ENCODE measurements at regions not wholly inside any gene's neighbourhood (a gene's known extent, or its start where the extent isn't known, plus 50 kb on each side); places are given as distances from the start of the nearest gene placed in this dataset.

GRCh38 chr9:83132768-83133167 is 69.8 kb upstream of the RASEF start:
- H3K56ac ChIP-seq (ENCODE audit: insufficient read length, low read depth, low read length), result no peak overlapping the region
- H3K4me3 Mint-ChIP-seq, result no peak overlapping the region
- H2AK5ac ChIP-seq (ENCODE audit: insufficient read length, low read length), result no peak overlapping the region
- no peaks in the 10 kb centered on the region for H4K20me1 ChIP-seq (ENCODE audit: control insufficient read depth, insufficient read depth, insufficient read length)
- H3K36me3 Mint-ChIP-seq (ENCODE audit: insufficient read depth in 1 of 3, low read depth in 3 of 3), result peaks cover 2 to 8% (median 6%) of the 10 kb centered on the region in 3 experiments; a peak in 6 of 7 replicates
- H3K9me3 ChIP-seq (ENCODE audit: control insufficient read depth, low read depth, low read length), result no peaks in the 10 kb centered on the region
- no peak overlapping the region for H2BK120ac ChIP-seq (ENCODE audit: low read depth, low read length, poor library complexity, severe bottlenecking)
- no peak overlapping the region for H3K23ac ChIP-seq (ENCODE audit: insufficient read length, low read depth, low read length)
- no peaks in the 10 kb centered on the region for H3K23me2 ChIP-seq (ENCODE audit: insufficient read length, low read depth, low read length, poor library complexity, severe bottlenecking)
- H2BK5ac ChIP-seq (ENCODE audit: insufficient read length, low read length), result no peak overlapping the region
- no peaks in the 10 kb centered on the region; the same call in 1 of the 2 replicates for H3K27me3 Mint-ChIP-seq (ENCODE audit: low read depth)
- no peak overlapping the region for H2BK15ac ChIP-seq (ENCODE audit: low read depth, low read length)
- H4K91ac ChIP-seq (ENCODE audit: insufficient read length, low read depth, low read length), result no peak overlapping the region
- H4K8ac ChIP-seq (replicated peaks; ENCODE audit: insufficient read length, low read depth, low read length), result no peak overlapping the region
- no peak overlapping the region for H3K4ac ChIP-seq (ENCODE audit: low read depth, low read length)
- no peak overlapping the region for H3K14ac ChIP-seq (ENCODE audit: insufficient read depth, low read length)
- no peaks in the 10 kb centered on the region for H3K4me1 Mint-ChIP-seq
- H3K27me3 ChIP-seq (ENCODE audit: insufficient read depth, low read length), result no peaks in the 10 kb centered on the region
- H3K79me2 ChIP-seq (ENCODE audit: insufficient read depth, low read length), result no peaks in the 10 kb centered on the region
- no peak overlapping the region for H2BK20ac ChIP-seq (ENCODE audit: low read depth, low read length, poor library complexity, severe bottlenecking)
- H3K27ac Mint-ChIP-seq, result no peak overlapping the region
- H4K5ac ChIP-seq (ENCODE audit: insufficient read length, low read depth, low read length), result no peak overlapping the region
- no peak overlapping the region for H2AFZ ChIP-seq (ENCODE audit: low read length)
- H3K9ac ChIP-seq (ENCODE audit: extremely low read depth, insufficient read length, low read length), result no peak overlapping the region
- no peak overlapping the region for H3T11ph ChIP-seq (ENCODE audit: low read length)
- H3K4me1 ChIP-seq (ENCODE audit: insufficient read depth, low read length), result no peaks in the 10 kb centered on the region
- H3K79me1 ChIP-seq (ENCODE audit: insufficient read depth, low read depth, low read length, poor library complexity, severe bottlenecking), result no peaks in the 10 kb centered on the region
- no peak overlapping the region for H3K18ac ChIP-seq (ENCODE audit: insufficient read length, low read depth, low read length)
- H3K4me2 ChIP-seq (ENCODE audit: insufficient read depth, insufficient read length, low read length), result no peak overlapping the region
- H3K27ac ChIP-seq (ENCODE audit: insufficient read length, low read depth, low read length), result no peak overlapping the region
- no peak for TF ChIP-seq CTCF (conservative IDR thresholded peaks at IDR 0.05)
- DNase-seq, result no peak
- H3K9me3 Mint-ChIP-seq, result peaks cover 9 to 13% of the 10 kb centered on the region in 2 experiments
- WGBS (ENCODE audit: extremely low coverage, insufficient read length, low lambda C conversion rate), result no CpG with 5 or more reads among the region's 1 CpG
- H2BK12ac ChIP-seq (ENCODE audit: insufficient read length, low read depth, low read length), result no peak overlapping the region
